Upper lobe of left lung (tissue), 6 donors: ENCODE measurements at regions not wholly inside any gene's neighbourhood (a gene's known extent, or its start where the extent isn't known, plus 50 kb on each side); places are given as distances from the start of the nearest gene placed in this dataset.

ENCODE experiments used
- ATAC-seq, 2 donors: fragments of 200-7000 bp; cut with Tn5 transposase; one replicate each; pipeline ENCODE4 v1.9.1; 2022; ENCODE audit warnings: mild to moderate bottlenecking in 2 of 2, moderate library complexity in 2 of 2; ENCODE audit not compliant: low FRiP score in 2 of 2
- DNase-seq, 2 donors: peaks; one replicate each; pipeline ENCODE4 v3.0.0-alpha.2; 2019 to 2020
- H3K27ac ChIP-seq, 4 donors: fragments of 200-600 bp; sonication (generic); one replicate each; pipeline ENCODE4 v1.5.1; 2016 to 2019
- H3K27me3 ChIP-seq, 4 donors: fragments of 200-600 bp; sonication (generic); one replicate each; pipeline ENCODE4 v1.5.1; 2017 to 2019
- H3K36me3 ChIP-seq, 4 donors: fragments of 200-600 bp; sonication (generic); one replicate each; pipeline ENCODE4 v1.5.1; 2016 to 2019
- H3K4me1 ChIP-seq, 4 donors: fragments of 200-600 bp; sonication (generic); one replicate each; pipeline ENCODE4 v1.5.1; 2018 to 2019
- H3K4me3 ChIP-seq, 4 donors: fragments of 200-600 bp; sonication (generic); one replicate each; pipeline ENCODE4 v1.5.1; 2017 to 2019; ENCODE audit warnings: mild to moderate bottlenecking in 2 of 4, moderate library complexity in 1 of 4
- H3K9me3 ChIP-seq, 4 donors: fragments of 200-600 bp; sonication (generic); one replicate each; pipeline ENCODE4 v1.5.1; 2018 to 2019
- EP300 ChIP-seq, 4 donors: sonication (generic); formaldehyde crosslinking; IDR thresholded peaks; one replicate each; pipeline ENCODE4 v1.5.1; 2017; ENCODE audit warnings: antibody characterized with exemption in 4 of 4, control low read depth in 2 of 4
- POLR2A ChIP-seq, 4 donors: fragments of 450-650 bp; IDR thresholded peaks; one replicate each; pipeline ENCODE4 v1.5.1; 2016 to 2017; ENCODE audit warnings: antibody characterized with exemption in 4 of 4, mild to moderate bottlenecking in 2 of 4
- POLR2AphosphoS5 ChIP-seq, 2 donors: sonication (generic); formaldehyde crosslinking; IDR thresholded peaks; one replicate each; pipeline ENCODE4 v1.5.1; 2017; ENCODE audit warnings: antibody characterized with exemption in 2 of 2
- WGBS, 2 donors: methylation state at CpG; one replicate each; pipeline ENCODE4 v1.1.5; 2017 to 2018; 5-methylcytosine and 5-hydroxymethylcytosine counted together
- TF ChIP-seq, protein P1 (sequence below), 6 experiments: fragments of 450-650 bp in 4 of 6; fragments of 200-600 bp in 2 of 6; sonication (generic) in 2 of 6; IDR thresholded peaks; one replicate each; pipeline ENCODE4 v1.5.1; 2016 to 2019; ENCODE audit warnings: antibody characterized with exemption in 6 of 6
- donor health status: DM: no; HTN: no; CAD: no; lungs with moderate emphysema.
- donor health status: DM: no; HTN: yes; CAD: no; lungs with severe emphysema.

DNA sequence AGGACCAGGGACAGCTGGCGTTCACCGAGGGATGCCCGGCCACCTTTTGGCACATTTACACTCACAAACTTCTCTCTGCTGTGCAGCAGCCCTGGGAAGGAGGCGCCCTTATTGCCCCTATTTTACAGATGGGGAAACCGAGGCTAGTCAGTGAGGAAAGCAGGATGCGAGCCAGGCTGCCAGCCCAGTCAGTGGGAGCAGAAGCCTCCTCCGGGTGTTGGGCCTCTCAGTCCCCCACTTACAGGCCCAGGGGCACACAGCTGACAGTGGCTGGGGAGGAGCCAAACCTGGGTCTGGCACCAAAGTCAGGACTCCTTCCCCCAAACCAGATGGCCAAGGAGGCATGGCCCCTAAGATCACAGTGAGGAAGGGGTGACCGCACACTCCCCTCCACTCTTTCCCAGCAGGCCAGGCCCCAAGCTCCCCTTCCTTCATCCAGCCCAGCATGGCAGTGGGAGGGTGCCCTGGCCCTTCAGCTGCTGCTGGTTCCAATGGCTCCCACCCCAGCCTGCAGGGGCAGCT is 121.4 kb upstream of the ANO1 start:
- DNase-seq (no peak), ATAC-seq (no peak)
- no peaks in the 10 kb centered on the region for H3K27me3 ChIP-seq
- no peak for TF ChIP-seq POLR2A (IDR thresholded peaks at IDR 0.05)
- H3K4me1 ChIP-seq, result no peaks in the 10 kb centered on the region
- no peak overlapping the region for H3K27ac ChIP-seq
- peaks cover 0 to 14% (median 0%) of the 10 kb centered on the region in 4 donors for H3K9me3 ChIP-seq
- no peaks in the 10 kb centered on the region for H3K36me3 ChIP-seq
- H3K4me3 ChIP-seq, result no peak overlapping the region
- whole genome bisulfite sequencing, 2 donors, result 81 to 86% methylated on average over 5 to 7 of the region's 8 CpGs

DNA sequence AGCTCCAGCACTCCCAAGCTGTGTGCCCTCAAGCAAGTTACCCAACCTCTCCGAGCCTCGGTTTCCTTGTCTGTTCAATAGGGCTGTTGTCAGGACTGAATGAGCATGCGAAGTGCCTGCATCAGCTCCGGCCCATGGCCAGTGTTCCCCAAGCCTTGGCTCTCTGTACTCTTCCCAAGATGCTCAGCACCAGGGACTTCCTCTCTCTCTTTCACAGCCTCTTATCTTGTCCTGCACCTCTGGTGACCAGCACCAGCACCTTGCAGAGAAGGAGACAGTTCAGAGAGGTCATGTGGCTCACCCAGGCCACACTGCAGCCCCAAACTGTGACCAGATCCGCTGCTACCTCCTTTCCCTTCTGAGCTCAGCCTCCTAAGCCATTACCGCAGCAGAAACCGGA is 120.3 kb upstream of the ANO1 start:
- no peak overlapping the region for H3K27ac ChIP-seq
- ATAC-seq (no peak), DNase-seq (no peak)
- peaks cover 0 to 14% (median 0%) of the 10 kb centered on the region in 4 donors for H3K9me3 ChIP-seq
- no peaks in the 10 kb centered on the region for H3K27me3 ChIP-seq
- TF ChIP-seq POLR2AphosphoS5 (IDR thresholded peaks at IDR 0.05), result no peak
- TF ChIP-seq, protein P1, sequence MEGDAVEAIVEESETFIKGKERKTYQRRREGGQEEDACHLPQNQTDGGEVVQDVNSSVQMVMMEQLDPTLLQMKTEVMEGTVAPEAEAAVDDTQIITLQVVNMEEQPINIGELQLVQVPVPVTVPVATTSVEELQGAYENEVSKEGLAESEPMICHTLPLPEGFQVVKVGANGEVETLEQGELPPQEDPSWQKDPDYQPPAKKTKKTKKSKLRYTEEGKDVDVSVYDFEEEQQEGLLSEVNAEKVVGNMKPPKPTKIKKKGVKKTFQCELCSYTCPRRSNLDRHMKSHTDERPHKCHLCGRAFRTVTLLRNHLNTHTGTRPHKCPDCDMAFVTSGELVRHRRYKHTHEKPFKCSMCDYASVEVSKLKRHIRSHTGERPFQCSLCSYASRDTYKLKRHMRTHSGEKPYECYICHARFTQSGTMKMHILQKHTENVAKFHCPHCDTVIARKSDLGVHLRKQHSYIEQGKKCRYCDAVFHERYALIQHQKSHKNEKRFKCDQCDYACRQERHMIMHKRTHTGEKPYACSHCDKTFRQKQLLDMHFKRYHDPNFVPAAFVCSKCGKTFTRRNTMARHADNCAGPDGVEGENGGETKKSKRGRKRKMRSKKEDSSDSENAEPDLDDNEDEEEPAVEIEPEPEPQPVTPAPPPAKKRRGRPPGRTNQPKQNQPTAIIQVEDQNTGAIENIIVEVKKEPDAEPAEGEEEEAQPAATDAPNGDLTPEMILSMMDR (IDR thresholded peaks at IDR 0.05), result no peak
- no peak for TF ChIP-seq EP300 (IDR thresholded peaks at IDR 0.05)
- TF ChIP-seq POLR2A (IDR thresholded peaks at IDR 0.05), result no peak
- no peak overlapping the region for H3K4me3 ChIP-seq
- no peaks in the 10 kb centered on the region for H3K36me3 ChIP-seq
- H3K4me1 ChIP-seq, result no peaks in the 10 kb centered on the region
- WGBS, 2 donors, result 82 to 89% methylated on average over 6 to 7 of the region's 7 CpGs

DNA sequence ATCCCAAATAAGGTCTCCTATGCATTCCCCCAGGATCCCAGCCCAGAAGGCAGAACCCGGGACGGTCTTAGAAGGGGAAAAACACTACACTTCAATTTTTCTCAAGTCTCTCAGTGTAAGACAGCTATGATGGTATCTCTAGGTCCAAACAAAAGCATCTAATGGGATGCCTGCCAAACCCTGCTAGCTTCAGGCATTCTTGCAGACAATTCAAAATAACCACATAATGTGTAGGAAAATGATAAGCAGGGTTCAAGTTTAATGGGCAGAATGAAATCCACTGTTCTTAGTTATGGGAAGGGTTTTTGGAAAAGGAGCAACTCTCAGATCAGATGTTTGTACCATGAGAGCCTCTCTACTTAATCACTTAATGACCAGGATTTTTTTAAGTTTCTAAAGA is 119.8 kb upstream of the ANO1 start:
- Histone ChIP-seq H3K9me3 (peaks cover 0 to 14% (median 0%) of the 10 kb centered on the region in 4 donors), H3K4me1 (no peaks in the 10 kb centered on the region), H3K27me3 (no peaks in the 10 kb centered on the region), H3K27ac (no peak overlapping the region), H3K4me3 (no peak overlapping the region), H3K36me3 (no peaks in the 10 kb centered on the region)
- no peak for ATAC-seq
- TF ChIP-seq POLR2AphosphoS5 (IDR thresholded peaks at IDR 0.05), result no peak
- DNase-seq, result no peak
- 63 to 71% methylated on average over 2 of the region's 2 CpGs for WGBS, 2 donors

DNA sequence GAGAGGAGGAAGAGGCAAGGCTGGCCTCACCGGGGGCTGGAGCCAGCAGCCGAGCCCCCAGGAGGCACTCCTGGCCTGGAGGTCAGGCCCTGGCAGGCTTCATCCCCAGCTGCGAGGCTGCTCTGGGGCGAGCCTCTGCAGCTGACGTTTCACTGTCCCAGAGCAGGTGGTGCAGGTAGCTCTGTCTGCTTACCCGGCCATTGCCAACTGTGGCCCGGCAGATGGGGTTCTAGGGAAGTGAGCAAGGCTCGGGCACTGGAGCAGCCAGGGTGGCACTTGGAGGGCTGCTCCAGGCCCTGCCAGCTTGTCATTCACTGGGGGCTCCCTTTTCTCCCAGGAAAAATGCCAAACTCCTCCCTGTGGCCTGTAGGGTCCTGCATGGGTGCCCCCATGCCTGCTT is 118.7 kb upstream of the ANO1 start:
- 89% methylated on average over 8 of the region's 8 CpGs; no CpG with 5 or more reads in 1 of the 2 donors for WGBS, 2 donors
- Histone ChIP-seq H3K27me3 (no peaks in the 10 kb centered on the region), H3K4me1 (no peaks in the 10 kb centered on the region), H3K9me3 (peaks cover 0 to 14% (median 0%) of the 10 kb centered on the region in 4 donors), H3K27ac (no peak overlapping the region), H3K36me3 (no peaks in the 10 kb centered on the region), H3K4me3 (no peak overlapping the region)
- DNase-seq (no peak), ATAC-seq (no peak)
- TF ChIP-seq EP300 (IDR thresholded peaks at IDR 0.05), result no peak
- TF ChIP-seq POLR2AphosphoS5 (IDR thresholded peaks at IDR 0.05), result no peak

DNA sequence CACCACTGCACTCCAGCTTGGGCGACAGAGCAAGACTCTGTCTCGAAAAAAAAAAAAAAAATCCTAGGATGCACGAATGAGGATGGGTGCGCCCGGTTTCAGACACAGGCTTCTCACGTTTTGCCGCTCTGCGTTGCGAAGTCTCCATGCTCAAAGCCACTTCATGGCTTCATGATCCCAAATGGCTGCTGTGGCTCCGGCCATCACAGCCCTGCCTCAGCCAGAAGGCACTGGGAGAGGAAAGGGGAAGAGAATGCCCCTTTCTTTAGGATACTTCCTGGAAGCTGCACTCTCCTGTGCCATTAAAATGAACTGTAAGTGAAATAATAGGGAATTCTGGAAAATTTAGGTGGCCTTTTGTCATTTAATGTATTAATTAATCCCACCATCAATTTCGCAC is 116.4 kb upstream of the ANO1 start:
- 86 to 93% methylated on average over 11 of the region's 11 CpGs for WGBS, 2 donors
- no peaks in the 10 kb centered on the region for H3K36me3 ChIP-seq
- no peak for DNase-seq
- no peak overlapping the region for H3K27ac ChIP-seq
- H3K27me3 ChIP-seq, result no peaks in the 10 kb centered on the region
- no peaks in the 10 kb centered on the region for H3K4me1 ChIP-seq
- TF ChIP-seq POLR2A (IDR thresholded peaks at IDR 0.05), result no peak
- TF ChIP-seq, protein P1 (IDR thresholded peaks at IDR 0.05), result no peak
- TF ChIP-seq EP300 (IDR thresholded peaks at IDR 0.05), result no peak
- no peak for TF ChIP-seq POLR2AphosphoS5 (IDR thresholded peaks at IDR 0.05)
- ATAC-seq, result no peak
- H3K4me3 ChIP-seq, result no peak overlapping the region
- H3K9me3 ChIP-seq, result peaks cover 0 to 14% (median 0%) of the 10 kb centered on the region in 4 donors

DNA sequence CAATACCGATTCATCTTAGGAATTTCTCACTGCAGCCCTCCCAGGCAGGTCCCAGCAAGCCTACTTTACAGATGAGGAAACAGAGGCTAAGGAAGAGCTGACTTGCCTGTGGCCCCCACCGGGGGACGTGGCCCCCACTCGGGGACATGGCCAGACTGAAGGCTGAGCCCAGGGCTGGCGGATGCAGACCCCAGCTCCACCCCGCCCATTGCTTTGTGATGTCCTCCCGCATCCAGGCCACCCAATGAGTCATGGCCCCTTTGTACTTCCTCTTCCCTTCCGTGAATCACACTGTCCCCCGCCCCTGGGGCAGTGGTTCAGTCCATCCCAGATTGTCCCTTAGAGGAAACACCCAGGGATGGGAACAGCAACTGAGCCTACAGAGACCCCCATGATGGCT is 116.0 kb upstream of the ANO1 start:
- Histone ChIP-seq H3K4me3 (no peak overlapping the region), H3K27ac (no peak overlapping the region), H3K9me3 (peaks cover 0 to 14% (median 0%) of the 10 kb centered on the region in 4 donors), H3K4me1 (no peaks in the 10 kb centered on the region), H3K36me3 (no peaks in the 10 kb centered on the region), H3K27me3 (no peaks in the 10 kb centered on the region)
- DNase-seq, result no peak
- TF ChIP-seq, protein P1 (IDR thresholded peaks at IDR 0.05), result no peak
- TF ChIP-seq POLR2A (IDR thresholded peaks at IDR 0.05) (no peak), POLR2AphosphoS5 (IDR thresholded peaks at IDR 0.05) (no peak), EP300 (IDR thresholded peaks at IDR 0.05) (no peak)
- WGBS, 2 donors, result 52 to 71% methylated on average over 9 of the region's 9 CpGs
- peak in 1 of 2 donors; percentile 14 for ATAC-seq
